ENCODE measurements at regions not wholly inside any gene's neighbourhood (a gene's known extent, or its start where the extent isn't known, plus 50 kb on each side); places are given as distances from the start of the nearest gene placed in this dataset.

DNA sequence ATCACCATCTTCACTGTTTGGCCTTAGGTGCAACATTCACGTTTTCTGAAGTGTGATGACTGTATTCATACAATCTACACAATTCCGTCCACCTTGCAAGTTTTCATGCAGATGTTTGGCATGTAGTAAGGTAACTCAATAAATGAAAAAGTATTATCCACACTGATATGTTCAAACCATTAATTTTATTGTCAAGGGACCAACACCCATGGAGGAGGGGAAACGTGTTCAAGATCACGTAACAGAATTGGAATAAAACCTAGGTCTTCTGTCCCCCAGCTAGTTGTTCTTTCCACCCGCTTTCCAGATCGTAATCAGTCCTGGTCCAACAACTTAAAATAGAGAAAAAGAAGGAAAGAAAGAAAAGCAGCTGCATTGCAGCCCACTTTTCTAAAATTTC lies 560.4 kb upstream of the MCTP2 start:
- TF ChIP-seq, protein P1, sequence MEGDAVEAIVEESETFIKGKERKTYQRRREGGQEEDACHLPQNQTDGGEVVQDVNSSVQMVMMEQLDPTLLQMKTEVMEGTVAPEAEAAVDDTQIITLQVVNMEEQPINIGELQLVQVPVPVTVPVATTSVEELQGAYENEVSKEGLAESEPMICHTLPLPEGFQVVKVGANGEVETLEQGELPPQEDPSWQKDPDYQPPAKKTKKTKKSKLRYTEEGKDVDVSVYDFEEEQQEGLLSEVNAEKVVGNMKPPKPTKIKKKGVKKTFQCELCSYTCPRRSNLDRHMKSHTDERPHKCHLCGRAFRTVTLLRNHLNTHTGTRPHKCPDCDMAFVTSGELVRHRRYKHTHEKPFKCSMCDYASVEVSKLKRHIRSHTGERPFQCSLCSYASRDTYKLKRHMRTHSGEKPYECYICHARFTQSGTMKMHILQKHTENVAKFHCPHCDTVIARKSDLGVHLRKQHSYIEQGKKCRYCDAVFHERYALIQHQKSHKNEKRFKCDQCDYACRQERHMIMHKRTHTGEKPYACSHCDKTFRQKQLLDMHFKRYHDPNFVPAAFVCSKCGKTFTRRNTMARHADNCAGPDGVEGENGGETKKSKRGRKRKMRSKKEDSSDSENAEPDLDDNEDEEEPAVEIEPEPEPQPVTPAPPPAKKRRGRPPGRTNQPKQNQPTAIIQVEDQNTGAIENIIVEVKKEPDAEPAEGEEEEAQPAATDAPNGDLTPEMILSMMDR (IDR thresholded peaks at IDR 0.05), result no peak
- no peak for TF ChIP-seq POLR2A (IDR thresholded peaks at IDR 0.05)
